HFFc6 (cell line): ENCODE measurements at regions not wholly inside any gene's neighbourhood (a gene's known extent, or its start where the extent isn't known, plus 50 kb on each side); places are given as distances from the start of the nearest gene placed in this dataset.

ENCODE experiments used
- DNase-seq: peaks from one replicate; pipeline ENCODE4 v3.0.0-alpha.2; 2018
- H3K27ac Mint-ChIP-seq: 2 replicates; pipeline ENCODE4 v1.8.0; 2020; ENCODE audit warnings: mild to moderate bottlenecking, mixed read lengths
- H3K27me3 Mint-ChIP-seq: 2 replicates; pipeline ENCODE4 v1.8.0; 2021; ENCODE audit warnings: mild to moderate bottlenecking, moderate library complexity, mixed read lengths; ENCODE audit not compliant: insufficient read depth
- H3K36me3 Mint-ChIP-seq: 2 replicates; pipeline ENCODE4 v1.8.0; 2021; ENCODE audit warnings: low read depth, mixed read lengths
- H3K4me1 Mint-ChIP-seq: 2 replicates; pipeline ENCODE4 v1.8.0; 2020; ENCODE audit warnings: low read depth, mixed read lengths
- H3K4me3 Mint-ChIP-seq: 2 replicates; pipeline ENCODE4 v1.8.0; 2020; ENCODE audit warnings: mild to moderate bottlenecking, moderate library complexity, mixed read lengths
- H3K9me3 Mint-ChIP-seq: 2 replicates; pipeline ENCODE4 v1.8.0; 2020; ENCODE audit warnings: mild to moderate bottlenecking, mixed read lengths
- TF ChIP-seq, protein P1 (sequence below): fragments of 200-600 bp; sonication (generic); IDR thresholded peaks from 2 replicates; pipeline ENCODE4 v1.5.0; 2021; ENCODE audit warnings: antibody characterized with exemption, mild to moderate bottlenecking

DNA sequence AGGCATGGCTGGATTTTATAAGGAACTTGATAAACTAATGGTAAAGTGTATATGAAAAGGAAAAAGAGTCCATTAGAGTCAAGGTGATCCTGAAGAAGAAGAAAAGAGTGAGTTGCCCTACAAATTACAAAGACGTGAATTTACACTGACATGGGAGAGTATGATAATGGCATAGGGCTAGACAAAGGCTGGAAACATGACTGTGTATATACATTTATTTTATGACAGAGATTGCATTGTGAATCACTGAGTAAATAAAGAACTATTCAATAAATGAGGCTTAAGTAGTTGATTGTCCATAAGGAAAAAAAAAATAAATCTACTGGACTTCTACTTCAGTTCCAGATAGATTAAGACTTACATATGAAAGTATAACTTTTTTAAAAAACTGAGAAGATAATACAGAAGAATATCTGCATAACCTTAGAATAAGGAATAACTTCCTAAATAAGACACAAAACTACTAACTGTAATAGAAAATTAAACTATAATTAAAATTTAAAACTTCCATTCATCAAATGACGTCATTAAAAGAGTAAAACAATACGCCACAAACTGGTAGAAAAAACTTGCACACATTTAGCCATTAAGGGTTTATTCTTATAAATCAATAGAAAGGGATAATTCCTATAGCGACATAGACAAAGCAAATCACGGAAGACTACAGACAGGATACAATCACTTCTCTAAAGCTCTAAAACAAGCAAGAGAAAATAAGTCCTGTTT lies 278.5 kb downstream of the NOVA1 start:
- no peaks in the 10 kb centered on the region for H3K36me3 Mint-ChIP-seq
- no peak for DNase-seq
- peaks cover 33% of the 10 kb centered on the region for H3K9me3 Mint-ChIP-seq
- H3K27ac Mint-ChIP-seq, result no peak overlapping the region
- TF ChIP-seq, protein P1, sequence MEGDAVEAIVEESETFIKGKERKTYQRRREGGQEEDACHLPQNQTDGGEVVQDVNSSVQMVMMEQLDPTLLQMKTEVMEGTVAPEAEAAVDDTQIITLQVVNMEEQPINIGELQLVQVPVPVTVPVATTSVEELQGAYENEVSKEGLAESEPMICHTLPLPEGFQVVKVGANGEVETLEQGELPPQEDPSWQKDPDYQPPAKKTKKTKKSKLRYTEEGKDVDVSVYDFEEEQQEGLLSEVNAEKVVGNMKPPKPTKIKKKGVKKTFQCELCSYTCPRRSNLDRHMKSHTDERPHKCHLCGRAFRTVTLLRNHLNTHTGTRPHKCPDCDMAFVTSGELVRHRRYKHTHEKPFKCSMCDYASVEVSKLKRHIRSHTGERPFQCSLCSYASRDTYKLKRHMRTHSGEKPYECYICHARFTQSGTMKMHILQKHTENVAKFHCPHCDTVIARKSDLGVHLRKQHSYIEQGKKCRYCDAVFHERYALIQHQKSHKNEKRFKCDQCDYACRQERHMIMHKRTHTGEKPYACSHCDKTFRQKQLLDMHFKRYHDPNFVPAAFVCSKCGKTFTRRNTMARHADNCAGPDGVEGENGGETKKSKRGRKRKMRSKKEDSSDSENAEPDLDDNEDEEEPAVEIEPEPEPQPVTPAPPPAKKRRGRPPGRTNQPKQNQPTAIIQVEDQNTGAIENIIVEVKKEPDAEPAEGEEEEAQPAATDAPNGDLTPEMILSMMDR, result no peak
- H3K27me3 Mint-ChIP-seq, result no peaks in the 10 kb centered on the region
- H3K4me1 Mint-ChIP-seq, result no peaks in the 10 kb centered on the region
- H3K4me3 Mint-ChIP-seq, result no peak overlapping the region

DNA sequence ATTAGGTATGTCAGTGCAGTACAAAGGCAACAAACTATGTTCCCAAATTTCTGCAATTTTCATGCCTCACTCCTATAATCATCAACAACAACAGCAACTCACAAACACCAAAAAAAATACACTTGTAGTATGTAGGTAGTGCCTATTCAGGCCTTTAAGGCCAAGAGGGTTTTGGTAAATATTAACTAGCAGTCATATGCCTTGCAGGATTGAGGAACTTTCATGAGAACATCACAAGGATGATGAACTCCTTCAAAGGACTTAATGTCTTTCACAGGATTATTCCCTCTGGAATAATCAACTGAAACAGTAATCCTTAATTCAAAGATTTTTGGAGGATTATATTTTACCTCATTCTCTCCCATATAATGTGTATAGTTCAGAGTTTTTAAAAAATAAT lies 293.8 kb downstream of the NOVA1 start:
- TF ChIP-seq, protein P1, result no peak
- DNase-seq, result no peak
- Mint-ChIP-seq H3K9me3 (peaks cover 33% of the 10 kb centered on the region; the same call in 1 of the 2 replicates), H3K27me3 (peaks cover 2% of the 10 kb centered on the region; the same call in 1 of the 2 replicates), H3K36me3 (no peaks in the 10 kb centered on the region), H3K4me1 (no peaks in the 10 kb centered on the region), H3K4me3 (no peak overlapping the region), H3K27ac (no peak overlapping the region)

DNA sequence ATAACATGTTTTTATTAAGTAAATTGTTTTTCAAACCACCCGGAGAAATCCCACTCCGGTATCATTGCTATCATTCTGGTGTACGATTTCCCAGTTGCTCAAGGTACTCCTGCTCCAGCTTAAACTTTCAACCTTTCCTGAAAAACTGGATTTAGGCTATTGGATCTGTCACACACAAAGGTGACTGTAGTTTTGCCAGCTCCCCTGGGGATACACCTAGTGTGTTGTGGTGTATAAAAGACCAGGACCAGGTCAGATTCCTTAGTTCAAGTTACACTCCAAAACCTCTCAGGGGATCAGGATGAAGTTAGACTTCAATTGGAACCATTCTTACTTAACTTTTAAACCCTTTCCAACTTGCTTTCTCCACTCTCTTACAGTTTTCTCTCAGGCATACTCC lies 303.9 kb downstream of the NOVA1 start:
- no peak overlapping the region for H3K4me3 Mint-ChIP-seq
- no peak overlapping the region for H3K27ac Mint-ChIP-seq
- H3K27me3 Mint-ChIP-seq, result no peaks in the 10 kb centered on the region
- TF ChIP-seq, protein P1, result no peak
- peaks cover 20% of the 10 kb centered on the region; the same call in 1 of the 2 replicates for H3K4me1 Mint-ChIP-seq
- DNase-seq, result no peak
- no peaks in the 10 kb centered on the region for H3K36me3 Mint-ChIP-seq
- peaks cover 27% of the 10 kb centered on the region; the same call in 1 of the 2 replicates for H3K9me3 Mint-ChIP-seq

DNA sequence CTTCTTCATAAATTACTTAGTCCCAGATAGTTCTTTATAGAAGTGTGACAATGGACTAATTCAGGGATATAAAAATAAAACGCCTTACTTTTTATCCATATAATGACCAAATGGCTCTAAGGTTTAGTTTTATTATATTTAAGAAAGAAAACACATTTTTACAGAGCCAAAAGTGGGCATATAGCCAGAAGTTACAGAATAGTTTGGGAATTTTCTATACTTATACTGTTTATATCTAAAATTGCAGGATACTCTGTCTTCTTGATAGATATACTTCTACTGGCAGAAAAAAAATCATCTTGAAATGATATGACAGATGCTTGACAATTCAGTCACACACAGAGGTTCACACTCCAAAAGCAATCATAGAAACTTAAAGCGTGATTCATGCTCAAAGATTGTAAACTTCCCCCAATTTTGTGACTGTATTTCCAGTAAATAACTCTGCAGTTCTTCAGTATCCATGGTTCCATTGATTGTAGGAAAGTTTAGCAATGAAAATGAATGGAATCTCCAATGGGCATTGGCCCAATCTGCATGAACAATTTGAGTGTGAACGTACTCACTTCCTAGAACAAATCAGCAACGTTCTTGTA lies 307.8 kb downstream of the NOVA1 start:
- H3K4me3 Mint-ChIP-seq, result no peak overlapping the region
- H3K36me3 Mint-ChIP-seq, result no peaks in the 10 kb centered on the region
- TF ChIP-seq, protein P1, result no peak
- no peaks in the 10 kb centered on the region for H3K27me3 Mint-ChIP-seq
- H3K9me3 Mint-ChIP-seq, result peaks cover 31% of the 10 kb centered on the region; the same call in 1 of the 2 replicates
- H3K27ac Mint-ChIP-seq, result peak overlapping the region; percentile 48; the same call in 1 of the 2 replicates
- peaks cover 56% of the 10 kb centered on the region; the same call in 1 of the 2 replicates for H3K4me1 Mint-ChIP-seq
- DNase-seq, result peak; percentile 11

DNA sequence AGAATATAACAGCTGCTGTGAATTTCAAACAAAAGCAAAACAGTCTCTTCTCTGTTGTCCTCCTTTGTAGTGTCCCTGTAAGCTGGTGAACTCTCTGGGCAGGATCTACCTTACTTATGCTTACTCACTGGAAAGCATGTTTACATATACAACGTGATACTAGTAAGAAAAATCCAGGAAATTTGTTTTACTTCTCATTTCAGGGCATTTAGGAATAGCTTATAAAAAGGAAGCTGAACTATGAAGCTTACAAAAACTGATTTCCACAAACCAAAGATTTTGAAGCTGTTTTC lies 311.0 kb downstream of the NOVA1 start:
- peaks cover 26% of the 10 kb centered on the region; the same call in 1 of the 2 replicates for H3K9me3 Mint-ChIP-seq
- TF ChIP-seq, protein P1, result no peak
- no peaks in the 10 kb centered on the region for H3K36me3 Mint-ChIP-seq
- H3K27ac Mint-ChIP-seq, result peak overlapping the region; percentile 64
- H3K4me1 Mint-ChIP-seq, result peaks cover 69% of the 10 kb centered on the region
- H3K4me3 Mint-ChIP-seq, result peak overlapping the region; percentile 43; the same call in 1 of the 2 replicates
- H3K27me3 Mint-ChIP-seq, result no peaks in the 10 kb centered on the region
- DNase-seq, result no peak
